Lower leg skin (tissue), 3 donors: ENCODE measurements at regions not wholly inside any gene's neighbourhood (a gene's known extent, or its start where the extent isn't known, plus 50 kb on each side); places are given as distances from the start of the nearest gene placed in this dataset.

Source experiments
- CTCF ChIP-seq, 3 donors: fragments of 450-650 bp; IDR thresholded peaks; one replicate each; pipeline ENCODE4 v1.5.1; 2016; ENCODE audit warnings: antibody characterized with exemption in 3 of 3, mild to moderate bottlenecking in 3 of 3, moderate library complexity in 2 of 3
- POLR2A ChIP-seq, 2 donors: fragments of 450-650 bp; IDR thresholded peaks; one replicate each; pipeline ENCODE4 v1.6.1; 2016 to 2017; ENCODE audit warnings: antibody characterized with exemption in 2 of 2, mild to moderate bottlenecking in 1 of 2, moderate library complexity in 1 of 2

GRCh38 chr7:88399696-88400240, 93.1 kb upstream of the STEAP4 start:
- TF ChIP-seq POLR2A (IDR thresholded peaks at IDR 0.05) (no peak), CTCF (IDR thresholded peaks at IDR 0.05) (no peak)
